ENCODE measurements at regions not wholly inside any gene's neighbourhood (a gene's known extent, or its start where the extent isn't known, plus 50 kb on each side); places are given as distances from the start of the nearest gene placed in this dataset.

DNA sequence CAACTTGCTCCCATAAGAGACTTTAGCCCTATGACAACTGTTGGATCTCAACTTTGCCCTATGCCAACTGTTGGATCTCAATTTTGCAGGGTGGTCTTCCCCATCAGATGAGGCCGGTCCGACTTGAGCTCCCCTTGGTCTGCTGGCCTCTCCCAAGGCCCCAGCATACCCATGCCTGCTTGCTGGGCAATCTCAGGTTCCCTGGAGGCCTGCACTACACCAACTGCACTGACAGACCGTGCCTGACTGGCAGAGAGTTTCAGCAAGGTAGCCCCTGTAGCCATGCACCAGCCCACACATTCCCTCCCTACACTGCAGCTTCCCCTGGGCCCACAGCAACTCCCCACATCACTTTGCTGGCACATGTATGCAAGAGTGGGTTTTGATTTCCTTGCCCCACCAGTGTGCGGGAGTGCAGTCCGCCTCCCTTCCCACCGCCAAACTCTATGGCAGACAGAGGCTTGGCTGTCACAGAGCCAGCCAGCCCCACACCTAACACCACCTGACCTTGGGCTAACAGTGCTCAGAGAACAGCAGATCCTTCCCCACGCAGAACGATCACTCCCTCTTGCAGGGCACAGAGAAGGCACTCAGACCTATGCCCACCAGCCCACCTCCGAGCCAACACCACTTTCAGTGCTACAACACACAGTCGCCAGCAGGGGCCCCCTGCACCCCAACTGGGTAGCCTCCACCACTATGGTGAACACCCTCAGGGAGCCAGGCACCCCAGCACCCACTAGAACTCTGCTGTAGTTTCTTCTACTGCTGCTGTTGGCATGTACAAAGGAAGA lies 279.9 kb upstream of the COX7C start:
- Histone ChIP-seq H3K27ac (ENCODE audit: low read depth, low read length) (no peak overlapping the region), H3K9me3 (ENCODE audit: control insufficient read depth, insufficient read depth, low read length) (no peaks in the 10 kb centered on the region), H3K36me3 (ENCODE audit: control insufficient read depth, insufficient read depth, low read length) (no peaks in the 10 kb centered on the region), H3K27me3 (ENCODE audit: control insufficient read depth, insufficient read depth, low read length) (no peaks in the 10 kb centered on the region), H3K4me3 (ENCODE audit: low read depth, low read length) (no peak overlapping the region), H3K4me1 (ENCODE audit: control insufficient read depth, insufficient read depth, low read length) (no peaks in the 10 kb centered on the region), H3K9ac (ENCODE audit: low read depth, low read length) (no peak overlapping the region)

DNA sequence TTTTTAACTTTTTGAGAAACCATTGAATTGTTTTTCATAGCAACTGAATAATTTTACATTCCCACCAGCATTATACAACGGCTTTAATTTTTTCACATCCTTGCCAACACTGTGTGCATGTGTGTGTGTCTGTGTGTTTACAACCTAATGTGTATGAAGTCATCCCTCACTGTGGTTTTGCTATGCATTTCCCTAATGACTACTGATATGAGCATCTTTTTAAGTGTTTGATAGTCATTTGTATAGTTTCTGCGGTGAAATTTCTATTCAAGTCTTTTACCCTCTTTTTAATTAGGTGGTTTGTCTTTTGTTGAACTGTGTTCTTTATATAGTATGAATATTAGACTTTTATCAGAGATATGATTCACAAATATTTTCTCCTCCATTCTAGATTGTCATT lies 263.1 kb upstream of the COX7C start:
- H3K27ac ChIP-seq (ENCODE audit: low read depth, low read length) = no peak overlapping the region
- no peaks in the 10 kb centered on the region for H3K4me1 ChIP-seq (ENCODE audit: control insufficient read depth, insufficient read depth, low read length)
- no peak overlapping the region for H3K9ac ChIP-seq (ENCODE audit: low read depth, low read length)

DNA sequence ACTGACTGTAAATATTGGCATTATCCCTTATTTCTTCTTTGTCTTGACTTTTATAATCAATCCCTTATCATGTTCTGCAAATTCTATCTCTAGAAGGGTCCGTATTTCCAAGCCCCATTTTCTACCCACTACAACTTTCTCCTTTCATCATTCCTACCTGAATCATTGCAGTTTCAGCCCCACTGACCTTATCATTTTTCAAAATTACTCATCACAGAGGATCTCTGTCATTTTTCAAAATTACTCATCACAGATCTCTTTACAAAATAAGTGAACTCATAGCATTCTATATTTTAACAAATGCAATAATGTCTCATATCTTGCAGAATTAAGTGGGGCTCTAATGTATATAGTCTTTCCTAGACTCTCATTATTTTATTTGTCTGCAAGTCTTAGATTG lies 256.9 kb upstream of the COX7C start:
- Histone ChIP-seq H3K9ac (ENCODE audit: low read depth, low read length) (no peak overlapping the region), H3K4me1 (ENCODE audit: control insufficient read depth, insufficient read depth, low read length) (no peaks in the 10 kb centered on the region), H3K9me3 (ENCODE audit: control insufficient read depth, insufficient read depth, low read length) (no peaks in the 10 kb centered on the region), H3K36me3 (ENCODE audit: control insufficient read depth, insufficient read depth, low read length) (no peaks in the 10 kb centered on the region), H3K27ac (ENCODE audit: low read depth, low read length) (no peak overlapping the region), H3K27me3 (ENCODE audit: control insufficient read depth, insufficient read depth, low read length) (no peaks in the 10 kb centered on the region), H3K4me3 (ENCODE audit: low read depth, low read length) (no peak overlapping the region)

More for the DNA sequence above, 263.1 kb upstream of the COX7C start:
- no peaks in the 10 kb centered on the region for H3K9me3 ChIP-seq (ENCODE audit: control insufficient read depth, insufficient read depth, low read length)
- no peak overlapping the region for H3K4me3 ChIP-seq (ENCODE audit: low read depth, low read length)
- no peaks in the 10 kb centered on the region for H3K36me3 ChIP-seq (ENCODE audit: control insufficient read depth, insufficient read depth, low read length)
- no peaks in the 10 kb centered on the region for H3K27me3 ChIP-seq (ENCODE audit: control insufficient read depth, insufficient read depth, low read length)

DNA sequence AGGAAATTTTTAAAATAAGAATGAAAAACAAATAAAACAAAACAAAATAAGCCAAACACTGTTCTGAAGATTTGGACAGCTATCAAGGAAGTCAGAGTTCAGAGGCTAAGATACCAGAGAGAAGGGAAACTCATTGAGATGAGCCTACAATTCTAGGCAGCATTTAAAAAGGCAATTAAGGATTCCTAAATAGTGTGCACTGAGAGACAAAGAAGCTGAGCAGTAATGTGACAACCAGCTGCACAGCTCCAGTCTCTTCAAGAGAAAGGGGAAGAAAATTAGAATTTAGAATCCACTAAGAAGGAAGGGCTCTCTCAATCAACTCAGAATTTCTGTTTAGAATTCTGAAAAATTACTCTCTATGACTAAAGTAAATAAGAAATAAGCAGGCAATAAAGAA lies 246.7 kb upstream of the COX7C start:
- no peak overlapping the region; the same call in 1 of the 2 replicates for H3K9ac ChIP-seq (ENCODE audit: low read depth, low read length)
- peaks cover 8% of the 10 kb centered on the region; the same call in 1 of the 2 replicates for H3K4me1 ChIP-seq (ENCODE audit: control insufficient read depth, insufficient read depth, low read length)
- no peaks in the 10 kb centered on the region for H3K9me3 ChIP-seq (ENCODE audit: control insufficient read depth, insufficient read depth, low read length)
- H3K36me3 ChIP-seq (ENCODE audit: control insufficient read depth, insufficient read depth, low read length) = no peaks in the 10 kb centered on the region
- H3K4me3 ChIP-seq (ENCODE audit: low read depth, low read length) = no peak overlapping the region
- no peak overlapping the region for H3K27ac ChIP-seq (ENCODE audit: low read depth, low read length)
- no peaks in the 10 kb centered on the region for H3K27me3 ChIP-seq (ENCODE audit: control insufficient read depth, insufficient read depth, low read length)

DNA sequence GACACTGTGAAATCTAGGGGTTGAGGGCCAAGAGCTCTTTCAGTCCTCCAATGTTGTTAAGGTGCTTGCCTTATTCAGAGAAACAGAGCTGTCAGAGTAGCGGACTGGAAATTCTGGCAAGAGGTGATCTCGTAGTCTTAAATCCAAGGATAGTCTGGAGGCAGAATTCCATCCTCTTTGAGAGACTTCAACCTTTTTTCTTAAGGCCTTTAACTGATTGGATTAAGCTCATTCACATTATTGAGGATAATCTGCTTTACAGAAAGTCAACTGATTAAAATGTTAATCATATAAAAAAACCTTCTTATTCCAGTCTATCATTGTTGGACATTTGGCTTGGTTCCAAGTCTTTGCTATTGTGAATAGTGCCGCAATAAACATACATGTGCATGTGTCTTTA lies 243.1 kb upstream of the COX7C start:
- Histone ChIP-seq H3K9ac (ENCODE audit: low read depth, low read length) (no peak overlapping the region), H3K27me3 (ENCODE audit: control insufficient read depth, insufficient read depth, low read length) (no peaks in the 10 kb centered on the region), H3K9me3 (ENCODE audit: control insufficient read depth, insufficient read depth, low read length) (no peaks in the 10 kb centered on the region)

DNA sequence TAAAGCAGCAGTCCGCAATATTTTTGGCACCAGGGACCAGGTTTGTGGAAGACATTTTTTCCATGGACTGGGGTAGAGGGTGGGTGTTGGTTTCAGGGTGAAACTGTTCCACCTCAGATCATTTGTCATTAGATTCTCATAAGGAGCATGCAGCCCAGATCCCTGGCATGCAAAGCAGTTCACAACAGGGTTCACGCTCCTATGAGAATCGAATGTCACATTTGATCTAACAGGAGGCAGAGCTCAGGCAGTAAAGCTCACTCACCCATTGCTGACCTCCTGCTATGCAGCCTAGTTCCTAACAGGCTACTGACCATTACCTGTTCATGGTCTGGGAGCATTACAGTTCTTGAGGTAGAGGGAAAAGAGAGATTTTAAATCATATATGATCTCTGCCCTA lies 241.5 kb upstream of the COX7C start:
- H3K9me3 ChIP-seq (ENCODE audit: control insufficient read depth, insufficient read depth, low read length) = no peaks in the 10 kb centered on the region
- no peaks in the 10 kb centered on the region for H3K27me3 ChIP-seq (ENCODE audit: control insufficient read depth, insufficient read depth, low read length)
- H3K36me3 ChIP-seq (ENCODE audit: control insufficient read depth, insufficient read depth, low read length) = no peaks in the 10 kb centered on the region
- H3K9ac ChIP-seq (ENCODE audit: low read depth, low read length) = no peak overlapping the region
- no peak overlapping the region for H3K27ac ChIP-seq (ENCODE audit: low read depth, low read length)
- peaks cover 3% of the 10 kb centered on the region; the same call in 1 of the 2 replicates for H3K4me1 ChIP-seq (ENCODE audit: control insufficient read depth, insufficient read depth, low read length)
- no peak overlapping the region for H3K4me3 ChIP-seq (ENCODE audit: low read depth, low read length)

More for the DNA sequence above, 243.1 kb upstream of the COX7C start:
- no peak overlapping the region for H3K4me3 ChIP-seq (ENCODE audit: low read depth, low read length)
- no peaks in the 10 kb centered on the region for H3K36me3 ChIP-seq (ENCODE audit: control insufficient read depth, insufficient read depth, low read length)
- no peak overlapping the region for H3K27ac ChIP-seq (ENCODE audit: low read depth, low read length)
- H3K4me1 ChIP-seq (ENCODE audit: control insufficient read depth, insufficient read depth, low read length) = peaks cover 8% of the 10 kb centered on the region; the same call in 1 of the 2 replicates

DNA sequence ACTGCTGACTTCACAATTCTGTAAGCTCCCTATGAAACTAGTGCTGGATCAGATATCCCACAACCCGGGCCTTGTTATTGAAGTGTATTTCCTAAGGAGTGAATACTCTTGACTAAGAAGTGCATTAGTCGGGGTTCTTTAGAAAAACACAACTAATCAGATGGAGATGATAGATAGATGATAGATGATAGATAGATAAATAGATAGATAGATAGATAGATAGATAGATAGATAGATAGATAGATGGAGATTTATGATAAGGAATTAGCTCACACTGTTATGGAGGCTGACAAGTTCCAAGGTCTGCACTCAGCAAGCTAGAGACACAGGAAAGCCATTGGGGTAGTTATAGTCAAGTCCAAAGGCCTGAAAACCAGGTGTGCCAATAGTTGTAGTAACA lies 214.6 kb upstream of the COX7C start:
- Histone ChIP-seq H3K9ac (ENCODE audit: low read depth, low read length) (no peak overlapping the region), H3K4me1 (ENCODE audit: control insufficient read depth, insufficient read depth, low read length) (no peaks in the 10 kb centered on the region), H3K4me3 (ENCODE audit: low read depth, low read length) (no peak overlapping the region), H3K9me3 (ENCODE audit: control insufficient read depth, insufficient read depth, low read length) (no peaks in the 10 kb centered on the region), H3K36me3 (ENCODE audit: control insufficient read depth, insufficient read depth, low read length) (no peaks in the 10 kb centered on the region), H3K27me3 (ENCODE audit: control insufficient read depth, insufficient read depth, low read length) (no peaks in the 10 kb centered on the region), H3K27ac (ENCODE audit: low read depth, low read length) (no peak overlapping the region)

DNA sequence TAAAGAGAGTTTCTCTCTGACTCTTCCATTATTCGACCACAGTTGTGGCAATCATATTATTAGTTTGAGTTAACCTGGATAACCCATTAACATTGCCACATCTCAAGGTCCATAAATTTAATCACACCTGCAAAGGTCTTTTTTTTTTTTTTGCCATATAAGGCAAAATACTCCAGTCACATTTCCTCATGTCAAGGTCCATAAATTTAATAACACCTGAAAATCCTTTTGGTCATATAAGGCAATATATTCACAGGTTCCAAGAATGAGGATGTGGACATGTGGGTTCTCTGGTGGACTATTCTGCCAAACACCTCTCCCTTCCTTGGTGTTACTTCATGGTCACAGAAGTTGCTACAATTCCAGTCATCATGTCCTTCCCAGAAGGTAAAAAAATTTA lies 213.5 kb upstream of the COX7C start:
- Histone ChIP-seq H3K4me1 (ENCODE audit: control insufficient read depth, insufficient read depth, low read length) (no peaks in the 10 kb centered on the region), H3K27ac (ENCODE audit: low read depth, low read length) (no peak overlapping the region), H3K9me3 (ENCODE audit: control insufficient read depth, insufficient read depth, low read length) (no peaks in the 10 kb centered on the region), H3K36me3 (ENCODE audit: control insufficient read depth, insufficient read depth, low read length) (no peaks in the 10 kb centered on the region), H3K27me3 (ENCODE audit: control insufficient read depth, insufficient read depth, low read length) (no peaks in the 10 kb centered on the region), H3K4me3 (ENCODE audit: low read depth, low read length) (no peak overlapping the region), H3K9ac (ENCODE audit: low read depth, low read length) (no peak overlapping the region)

DNA sequence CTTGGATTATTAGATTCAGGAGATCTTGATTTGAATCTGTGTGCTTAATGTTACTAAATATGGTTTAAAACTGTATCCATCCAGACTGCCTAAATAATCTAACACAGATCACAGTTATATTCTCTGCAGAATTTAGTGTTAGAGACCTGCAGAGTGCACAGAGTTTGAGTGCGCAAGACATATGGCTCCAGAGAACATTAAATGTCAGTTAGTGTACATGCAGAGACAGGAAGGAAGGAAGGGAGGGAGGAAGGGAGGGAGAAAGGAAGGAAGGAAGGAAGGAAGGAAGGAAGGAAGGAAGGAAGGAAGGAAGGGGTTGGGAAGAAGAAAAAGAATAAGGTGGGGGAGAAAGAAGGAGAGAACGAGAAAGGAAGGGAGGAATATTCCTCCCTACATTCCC lies 210.0 kb upstream of the COX7C start:
- H3K27me3 ChIP-seq (ENCODE audit: control insufficient read depth, insufficient read depth, low read length) = no peaks in the 10 kb centered on the region
- no peak overlapping the region for H3K27ac ChIP-seq (ENCODE audit: low read depth, low read length)
- no peaks in the 10 kb centered on the region for H3K4me1 ChIP-seq (ENCODE audit: control insufficient read depth, insufficient read depth, low read length)
- no peak overlapping the region for H3K9ac ChIP-seq (ENCODE audit: low read depth, low read length)
- no peak overlapping the region for H3K4me3 ChIP-seq (ENCODE audit: low read depth, low read length)
- H3K36me3 ChIP-seq (ENCODE audit: control insufficient read depth, insufficient read depth, low read length) = no peaks in the 10 kb centered on the region
- no peaks in the 10 kb centered on the region for H3K9me3 ChIP-seq (ENCODE audit: control insufficient read depth, insufficient read depth, low read length)

DNA sequence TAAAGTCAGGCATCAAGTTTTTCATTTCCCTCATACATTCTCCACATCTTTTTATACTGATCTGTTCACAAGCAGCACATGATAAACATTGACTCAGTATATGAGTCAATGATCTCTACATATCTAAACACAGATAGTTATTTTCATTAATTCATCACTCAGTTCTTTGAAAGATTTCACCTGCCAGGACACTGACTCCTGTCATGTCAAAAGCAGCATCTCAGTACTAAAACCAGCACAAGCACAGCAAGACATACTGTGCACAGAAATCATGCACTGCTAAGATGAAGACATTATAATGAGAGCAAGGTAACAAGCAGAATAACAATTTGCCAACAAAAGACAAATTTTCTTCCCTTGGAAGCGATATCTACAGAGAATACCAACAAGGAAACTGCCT lies 206.1 kb upstream of the COX7C start:
- no peaks in the 10 kb centered on the region for H3K9me3 ChIP-seq (ENCODE audit: control insufficient read depth, insufficient read depth, low read length)
- H3K4me3 ChIP-seq (ENCODE audit: low read depth, low read length) = no peak overlapping the region
- no peak overlapping the region for H3K27ac ChIP-seq (ENCODE audit: low read depth, low read length)
- H3K27me3 ChIP-seq (ENCODE audit: control insufficient read depth, insufficient read depth, low read length) = no peaks in the 10 kb centered on the region
- H3K4me1 ChIP-seq (ENCODE audit: control insufficient read depth, insufficient read depth, low read length) = no peaks in the 10 kb centered on the region
- no peaks in the 10 kb centered on the region for H3K36me3 ChIP-seq (ENCODE audit: control insufficient read depth, insufficient read depth, low read length)
- no peak overlapping the region for H3K9ac ChIP-seq (ENCODE audit: low read depth, low read length)

DNA sequence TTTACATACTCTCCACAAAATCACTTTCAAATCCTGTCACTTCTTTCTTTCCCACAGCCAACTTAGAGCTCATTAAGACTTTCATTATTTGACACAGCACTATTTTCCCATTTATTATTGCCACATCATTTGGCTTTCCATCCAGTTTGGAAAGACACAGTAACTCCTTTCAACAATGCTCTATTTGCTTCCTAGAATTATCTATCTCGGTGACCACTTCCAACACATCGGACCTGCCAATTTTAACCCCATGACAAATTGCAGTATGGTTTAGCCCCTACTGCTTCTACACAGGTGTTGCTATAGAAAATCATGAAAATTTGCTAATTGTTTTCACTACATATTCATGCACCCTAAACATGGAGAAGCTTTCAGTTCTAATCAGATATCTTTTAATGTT lies 190.6 kb upstream of the COX7C start:
- no peak overlapping the region for H3K9ac ChIP-seq (ENCODE audit: low read depth, low read length)
- H3K4me3 ChIP-seq (ENCODE audit: low read depth, low read length) = no peak overlapping the region

More for the DNA sequence above, 190.6 kb upstream of the COX7C start:
- Histone ChIP-seq H3K9me3 (ENCODE audit: control insufficient read depth, insufficient read depth, low read length) (no peaks in the 10 kb centered on the region), H3K27me3 (ENCODE audit: control insufficient read depth, insufficient read depth, low read length) (no peaks in the 10 kb centered on the region), H3K36me3 (ENCODE audit: control insufficient read depth, insufficient read depth, low read length) (no peaks in the 10 kb centered on the region), H3K27ac (ENCODE audit: low read depth, low read length) (no peak overlapping the region), H3K4me1 (ENCODE audit: control insufficient read depth, insufficient read depth, low read length) (no peaks in the 10 kb centered on the region)

Data from HUES48 (cell line).